GM18907 (cell line): ENCODE measurements at regions not wholly inside any gene's neighbourhood (a gene's known extent, or its start where the extent isn't known, plus 50 kb on each side); places are given as distances from the start of the nearest gene placed in this dataset.

Experiments
- ATAC-seq: cut with Tn5 transposase; IDR thresholded peaks from one replicate; pipeline ENCODE4 v1.9.1; 2021; ENCODE audit warnings: mild to moderate bottlenecking, moderate library complexity; ENCODE audit not compliant: unreplicated experiment

DNA sequence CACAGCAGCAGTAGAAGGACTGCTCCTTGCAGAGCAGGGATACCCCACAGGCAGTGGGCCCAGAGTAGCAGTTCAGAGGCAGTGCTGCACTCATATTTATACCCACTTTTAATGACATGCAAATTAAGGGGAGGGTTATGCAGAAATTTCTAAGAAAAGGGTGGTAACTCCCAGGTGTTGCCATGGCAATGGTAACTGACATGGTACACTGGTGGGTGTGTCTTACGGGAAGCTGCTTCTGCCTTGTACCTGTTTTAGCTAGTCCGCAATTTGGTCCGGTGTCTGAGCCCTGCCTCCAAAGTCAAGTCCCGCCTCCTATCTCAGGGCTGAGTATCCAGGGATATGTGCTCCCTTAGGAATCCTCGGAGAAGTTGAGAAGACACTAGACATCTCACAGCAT is 79.2 kb upstream of the UQCRFS1 start:
- ATAC-seq, result no peak

DNA sequence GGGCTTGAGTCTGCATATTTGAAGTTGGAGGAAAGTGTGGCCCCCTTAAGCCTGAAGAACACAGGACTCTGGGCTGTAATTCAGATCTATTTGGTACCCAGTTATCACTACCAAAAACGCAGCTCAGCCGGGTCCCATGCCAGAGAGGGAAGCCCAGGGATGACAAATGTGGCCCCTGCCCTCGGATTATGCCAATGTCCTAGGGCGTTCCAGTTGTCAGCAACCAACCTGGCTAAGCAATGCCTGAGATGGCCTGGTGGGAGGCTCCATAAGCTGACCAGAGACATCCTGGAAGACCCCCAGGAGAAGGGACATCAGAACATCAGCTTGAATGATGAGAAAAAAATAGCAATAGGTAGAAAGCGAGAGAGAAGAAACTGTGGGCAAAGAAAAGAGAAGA is 79.6 kb upstream of the UQCRFS1 start:
- no peak for ATAC-seq

DNA sequence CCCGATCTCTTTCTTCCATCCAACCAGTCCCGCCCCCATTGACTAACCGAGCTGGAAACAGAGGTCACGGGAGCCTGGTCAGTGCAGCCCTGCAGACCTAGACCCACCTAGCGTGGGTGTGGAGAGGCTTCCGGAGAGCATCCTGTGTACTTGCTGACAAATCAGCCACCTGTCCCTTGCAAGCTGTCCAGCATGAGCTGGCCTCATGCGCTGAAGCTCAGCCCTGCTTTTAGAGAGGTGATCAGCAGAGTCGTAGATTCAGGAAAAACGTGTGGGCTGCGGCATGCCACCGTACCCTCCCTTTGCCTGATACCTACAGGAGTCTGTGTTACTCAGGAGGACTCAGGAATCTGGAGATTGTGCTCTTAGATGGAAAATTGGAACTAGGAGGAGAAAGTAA is 80.3 kb upstream of the UQCRFS1 start:
- ATAC-seq, result no peak

DNA sequence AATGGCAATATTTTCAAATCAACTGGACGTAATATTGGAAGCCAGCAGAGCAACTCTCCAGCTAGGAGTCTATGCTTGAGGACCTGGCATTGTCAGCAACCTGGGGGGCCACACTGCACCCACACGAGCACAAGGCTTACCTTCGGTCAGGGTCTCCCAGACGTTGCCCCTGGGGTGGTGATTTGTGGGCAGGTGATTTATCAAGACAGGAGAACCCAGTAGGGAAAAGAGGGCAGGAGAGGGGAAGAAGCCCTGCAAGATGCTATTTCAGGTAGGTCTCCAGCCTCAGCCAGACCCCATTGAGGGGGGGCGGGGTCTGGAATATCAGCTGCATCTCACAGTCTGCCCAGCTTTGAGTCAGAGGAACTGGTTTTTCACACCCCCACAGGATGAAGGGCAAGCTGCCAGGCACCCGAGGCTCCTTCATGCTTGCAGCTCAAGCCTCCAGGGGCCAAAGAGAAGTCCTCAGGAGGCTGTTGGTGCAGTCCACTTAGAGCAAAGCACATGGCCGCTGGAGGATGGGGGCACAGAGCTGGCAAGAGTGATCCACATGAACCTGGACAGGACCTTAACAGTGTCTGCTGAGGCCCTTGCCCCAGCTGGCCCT is 80.9 kb upstream of the UQCRFS1 start:
- no peak for ATAC-seq

DNA sequence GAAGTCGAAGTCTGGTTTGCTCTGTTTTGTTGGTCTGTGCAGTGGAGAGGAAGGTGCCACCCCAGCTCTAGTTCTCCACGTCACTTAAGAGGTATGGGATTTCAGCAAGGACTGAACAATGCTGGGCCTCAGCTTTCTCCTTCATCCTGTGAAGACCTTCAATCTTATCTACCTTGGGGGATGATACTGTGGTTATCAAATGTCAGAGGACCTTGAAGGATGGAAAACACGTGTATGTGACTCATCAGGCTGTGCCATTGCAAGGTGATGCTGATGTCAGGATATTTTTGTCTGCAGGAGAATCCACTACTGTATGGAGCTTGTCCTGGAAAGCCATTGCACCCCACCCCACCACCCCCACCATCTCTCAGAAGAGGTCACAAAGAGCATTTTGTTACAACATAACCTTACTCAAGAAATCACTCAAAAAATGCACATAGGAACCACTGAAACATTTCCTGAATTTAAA is 81.4 kb upstream of the UQCRFS1 start:
- ATAC-seq, result no peak

DNA sequence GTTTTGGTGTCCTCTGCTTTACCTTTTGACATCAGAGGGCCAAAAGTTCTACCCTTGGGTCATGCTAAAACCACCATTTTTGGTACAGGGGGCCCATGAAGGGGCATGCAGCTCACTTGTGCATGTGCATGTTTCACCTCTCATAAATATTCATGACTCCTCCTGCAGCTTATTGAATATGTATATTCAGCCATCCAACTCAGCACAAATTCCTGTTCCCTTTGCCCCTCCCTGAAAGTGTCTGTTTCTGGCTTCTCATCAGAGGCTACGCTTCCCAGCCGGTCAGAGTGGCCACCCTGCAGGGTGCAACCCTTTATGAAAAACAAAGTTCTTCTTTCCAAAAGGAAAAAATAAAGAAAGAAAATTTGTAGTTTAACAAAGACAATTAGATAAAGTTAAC is 82.3 kb upstream of the UQCRFS1 start:
- no peak for ATAC-seq

DNA sequence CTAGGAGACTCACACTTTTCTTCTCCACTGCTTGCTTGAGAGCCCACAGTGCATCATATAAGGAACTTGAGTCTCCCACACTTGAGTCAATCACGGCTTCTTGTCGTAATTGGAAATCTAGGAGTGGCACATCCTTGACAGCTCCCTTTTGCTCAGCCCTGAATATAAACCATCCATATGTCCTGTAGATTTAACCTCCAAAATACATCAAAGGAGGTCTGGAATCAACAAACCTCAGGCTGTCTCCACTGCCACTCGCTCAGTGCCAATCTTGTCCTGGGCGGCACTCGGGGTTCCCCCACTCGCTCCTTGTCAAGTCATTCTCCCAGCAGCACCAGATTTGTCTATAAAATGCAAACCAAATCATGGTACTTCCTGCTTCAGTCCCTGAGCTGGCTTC is 84.4 kb upstream of the UQCRFS1 start:
- ATAC-seq, result no peak

DNA sequence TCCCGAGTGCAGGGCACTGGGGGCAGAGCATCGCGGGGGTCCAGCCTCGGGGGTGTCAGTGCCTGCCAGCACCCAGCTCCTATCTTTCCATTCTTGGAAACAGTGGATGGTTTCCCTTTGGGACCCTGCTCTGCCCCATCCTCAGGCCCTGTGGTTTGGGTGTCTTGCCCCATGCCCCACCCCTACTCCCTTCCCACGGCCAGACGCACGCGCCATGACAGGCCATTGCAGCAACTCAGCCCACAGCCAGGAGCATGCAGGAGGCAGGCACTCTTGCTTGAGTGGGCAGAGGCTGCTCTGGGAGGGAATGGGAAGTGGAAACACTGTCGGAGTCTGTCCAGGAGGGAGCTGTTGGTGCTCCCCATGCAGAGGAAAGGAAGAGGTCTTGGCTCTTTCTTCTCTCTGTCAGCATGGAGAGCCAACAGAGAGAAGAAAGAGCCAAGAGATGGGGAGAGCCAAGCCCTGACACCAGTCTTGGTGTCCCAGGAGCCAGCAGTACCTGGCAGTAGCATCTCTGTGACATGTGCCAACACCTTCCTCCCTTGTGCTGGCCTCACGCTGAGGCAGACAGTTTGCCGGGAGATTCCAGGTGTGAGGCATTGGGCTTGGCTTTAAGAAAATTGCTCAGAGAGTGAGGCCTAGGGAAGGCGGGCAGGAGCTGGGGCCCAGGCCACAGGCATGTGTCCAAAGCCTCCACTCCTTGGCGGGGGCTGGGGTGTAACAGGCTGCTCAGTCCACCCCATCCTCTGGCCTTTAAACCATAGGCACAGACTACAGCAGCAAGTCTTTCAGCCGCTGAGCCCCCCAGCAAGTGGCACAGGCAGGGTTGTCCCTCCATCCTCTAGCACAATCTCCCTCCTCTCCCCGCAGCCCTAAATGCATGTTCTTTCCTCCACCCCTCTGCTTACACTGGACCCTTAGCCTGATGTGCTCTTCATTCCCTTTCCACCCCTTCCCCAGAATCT is 86.7 kb upstream of the UQCRFS1 start:
- no peak for ATAC-seq

DNA sequence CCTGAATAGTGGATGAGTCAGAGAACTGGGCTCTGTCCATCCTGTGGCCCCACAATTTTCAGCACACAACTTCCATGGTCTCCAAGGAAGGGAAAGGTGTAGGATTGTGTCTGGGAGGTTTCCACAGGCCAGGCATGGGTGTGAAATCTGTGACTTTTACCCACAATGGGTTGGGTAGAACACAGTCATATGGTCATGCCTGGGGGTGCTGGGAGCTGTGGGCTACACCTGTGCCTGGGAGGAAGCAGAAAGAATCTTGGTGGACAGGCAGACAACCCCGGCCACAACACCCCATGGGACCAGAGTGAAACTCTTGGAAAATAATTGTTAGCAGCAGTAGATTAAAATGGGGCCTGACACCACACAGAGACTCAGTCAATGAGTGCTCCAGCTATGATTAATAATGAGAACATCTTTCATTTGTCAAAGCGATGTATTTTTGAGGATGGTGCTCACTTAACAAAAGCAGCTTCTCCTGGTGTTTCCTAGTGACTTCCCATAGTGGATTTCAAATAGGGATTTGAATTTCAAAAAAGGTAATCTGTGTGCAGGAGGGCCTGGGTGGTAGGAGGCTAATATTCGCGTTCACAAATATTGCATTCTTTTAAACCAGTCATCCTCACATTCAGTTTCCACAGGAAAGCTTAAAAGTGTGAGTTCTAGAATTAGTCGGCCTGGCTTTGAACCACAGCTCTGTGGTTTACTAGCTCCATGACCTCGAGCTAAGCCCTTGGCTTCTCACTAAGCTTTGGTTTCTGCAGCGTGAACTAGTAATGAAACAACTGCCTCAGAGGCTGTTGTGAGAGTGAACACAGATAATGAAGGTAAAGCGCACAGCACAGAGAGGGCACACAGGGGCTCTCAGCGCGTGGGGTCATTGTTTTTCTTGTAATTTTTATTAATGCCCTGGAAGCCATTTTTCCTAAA is 89.3 kb upstream of the UQCRFS1 start:
- no peak for ATAC-seq

DNA sequence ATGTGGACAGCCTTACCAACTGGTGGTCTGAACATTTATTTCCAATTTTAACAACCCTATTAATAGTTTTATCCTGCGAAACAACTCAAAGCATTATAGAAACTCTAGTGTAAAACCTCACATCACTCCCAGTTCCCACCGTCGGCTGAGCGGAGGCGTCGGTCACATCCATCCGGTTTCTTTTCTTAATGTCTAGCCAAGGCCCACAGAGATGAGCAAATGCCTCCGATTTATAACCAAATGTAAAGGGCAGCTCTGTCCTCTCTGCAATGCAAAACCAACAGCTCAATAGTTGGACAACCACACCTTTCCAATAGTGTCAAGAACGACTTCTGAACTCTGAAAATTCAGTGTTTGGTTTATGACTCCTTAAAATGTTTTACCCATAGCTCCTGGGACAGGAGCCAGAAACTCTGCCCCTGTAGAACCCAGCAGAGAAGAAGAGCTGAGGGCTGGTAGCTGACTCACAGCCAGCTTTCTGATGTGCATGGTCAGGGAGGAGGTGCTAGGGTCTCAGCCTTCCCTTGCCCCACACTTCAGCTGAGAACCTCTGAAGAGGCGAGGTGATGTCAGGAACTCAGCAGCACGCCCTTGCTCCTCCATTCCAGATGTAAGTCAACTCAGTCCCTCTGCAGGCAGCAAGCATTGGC is 90.2 kb upstream of the UQCRFS1 start:
- ATAC-seq, result no peak

DNA sequence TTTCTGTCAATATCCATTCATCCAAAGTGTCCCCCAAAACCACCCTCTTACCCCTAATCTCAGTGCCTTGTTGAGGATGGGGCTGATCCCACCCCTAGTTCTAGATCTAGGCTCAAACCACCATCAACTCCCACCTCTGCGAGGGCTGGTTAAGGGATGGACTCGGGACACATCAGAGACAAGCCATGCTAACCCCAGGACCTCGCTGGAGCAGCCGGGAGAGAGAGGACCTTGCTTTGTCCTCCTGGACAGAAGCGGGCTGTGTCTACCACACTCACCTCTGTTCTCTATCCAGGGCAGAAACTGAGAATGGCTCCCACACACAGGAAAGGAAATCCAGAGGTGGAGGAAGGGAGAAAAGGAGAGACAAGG is 90.8 kb upstream of the UQCRFS1 start:
- ATAC-seq, result no peak

DNA sequence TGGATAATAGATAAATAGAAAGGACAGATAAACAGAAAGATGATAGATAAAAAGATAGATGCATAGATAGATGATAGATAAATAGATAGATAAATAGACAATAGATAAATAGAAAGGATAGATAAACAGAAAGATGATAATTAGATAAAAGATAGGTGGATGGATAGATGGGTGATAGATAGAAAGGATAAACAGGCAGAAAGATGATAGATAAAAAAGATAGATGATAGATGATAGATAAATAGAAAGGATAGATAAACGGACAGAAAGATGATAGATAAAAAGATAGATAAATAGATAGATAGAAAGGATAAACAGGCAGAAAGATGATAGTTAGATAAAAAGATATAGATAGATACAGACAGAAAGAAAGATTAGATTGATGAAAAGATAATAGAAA is 92.3 kb upstream of the UQCRFS1 start:
- ATAC-seq, result no peak

DNA sequence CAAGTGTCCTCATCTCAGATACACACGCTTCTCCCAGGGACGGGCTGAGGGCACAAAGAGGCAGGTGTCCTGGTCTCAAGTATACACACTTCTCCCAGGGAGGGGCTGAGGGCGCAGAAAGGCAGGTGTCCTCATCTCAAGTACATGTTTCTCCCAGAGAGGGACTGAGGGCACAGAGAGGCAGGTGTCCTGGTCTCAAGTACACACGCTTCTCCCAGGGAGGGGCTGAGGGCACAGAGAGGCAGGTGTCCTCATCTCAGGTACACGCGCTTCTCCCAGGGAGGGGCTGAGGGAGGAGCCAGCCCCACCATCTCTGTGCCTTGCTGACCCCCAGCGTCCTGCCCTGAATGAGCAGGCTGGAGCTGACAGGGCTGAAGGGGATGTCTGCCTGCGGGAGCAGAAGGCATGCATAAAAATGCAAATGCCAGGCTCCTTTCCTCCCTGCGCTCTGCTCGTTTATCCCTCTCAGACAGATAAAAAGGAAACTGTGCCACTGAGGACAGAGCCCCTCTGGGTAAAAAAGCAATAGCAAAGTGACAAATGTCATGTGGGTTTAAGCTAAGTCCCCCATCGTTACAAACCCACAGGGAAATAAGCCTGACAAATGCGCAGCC is 96.1 kb upstream of the UQCRFS1 start:
- no peak for ATAC-seq

DNA sequence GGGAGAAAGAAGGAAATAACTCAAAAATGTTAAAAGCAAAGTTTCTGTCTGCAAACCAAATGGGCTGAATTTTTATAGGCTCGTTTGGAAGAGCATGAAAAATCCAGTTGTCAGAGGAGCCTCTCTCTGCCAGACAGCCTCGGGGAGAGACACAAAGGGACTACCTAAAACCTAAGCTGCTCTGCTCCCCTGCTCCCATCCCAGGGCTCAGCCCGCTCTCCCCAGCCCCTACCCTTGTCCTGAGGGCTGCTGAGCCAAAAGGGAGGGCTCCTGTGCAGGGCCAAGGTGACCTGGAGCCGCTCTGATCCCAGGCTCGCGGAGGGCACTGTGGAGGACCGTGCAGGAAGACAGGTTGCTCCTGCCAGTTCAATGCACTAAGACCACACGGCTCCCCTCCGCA is 96.7 kb upstream of the UQCRFS1 start:
- ATAC-seq, result no peak

DNA sequence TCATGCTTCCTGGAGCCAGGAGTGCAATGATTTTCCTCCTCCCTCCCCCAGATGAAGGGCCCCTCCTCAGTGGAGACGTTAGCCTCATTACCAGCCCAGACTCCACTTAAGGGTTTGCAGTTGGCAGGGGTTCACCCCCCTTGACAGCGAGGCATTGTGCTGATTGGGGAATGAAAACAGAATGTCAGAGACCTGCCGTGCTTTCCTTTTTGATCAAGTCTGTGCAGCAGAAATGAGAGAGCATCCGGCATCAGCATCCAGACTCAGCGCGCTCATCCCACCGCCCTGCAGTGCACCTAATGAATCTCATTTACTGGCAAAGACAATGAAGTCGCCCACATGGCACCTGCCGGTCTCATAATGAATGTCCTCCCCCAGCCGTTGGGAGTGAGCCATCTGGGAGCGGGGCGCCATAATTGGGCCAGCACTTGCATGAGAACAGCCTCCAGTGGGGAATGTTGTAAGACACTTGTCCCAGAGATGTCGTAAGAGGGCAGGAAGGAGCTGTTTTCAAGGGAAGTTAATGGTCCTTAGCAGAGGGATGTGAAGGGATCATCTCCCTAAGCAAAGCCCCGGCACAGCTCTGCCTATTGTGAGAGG is 98.3 kb upstream of the UQCRFS1 start:
- ATAC-seq, result no peak

DNA sequence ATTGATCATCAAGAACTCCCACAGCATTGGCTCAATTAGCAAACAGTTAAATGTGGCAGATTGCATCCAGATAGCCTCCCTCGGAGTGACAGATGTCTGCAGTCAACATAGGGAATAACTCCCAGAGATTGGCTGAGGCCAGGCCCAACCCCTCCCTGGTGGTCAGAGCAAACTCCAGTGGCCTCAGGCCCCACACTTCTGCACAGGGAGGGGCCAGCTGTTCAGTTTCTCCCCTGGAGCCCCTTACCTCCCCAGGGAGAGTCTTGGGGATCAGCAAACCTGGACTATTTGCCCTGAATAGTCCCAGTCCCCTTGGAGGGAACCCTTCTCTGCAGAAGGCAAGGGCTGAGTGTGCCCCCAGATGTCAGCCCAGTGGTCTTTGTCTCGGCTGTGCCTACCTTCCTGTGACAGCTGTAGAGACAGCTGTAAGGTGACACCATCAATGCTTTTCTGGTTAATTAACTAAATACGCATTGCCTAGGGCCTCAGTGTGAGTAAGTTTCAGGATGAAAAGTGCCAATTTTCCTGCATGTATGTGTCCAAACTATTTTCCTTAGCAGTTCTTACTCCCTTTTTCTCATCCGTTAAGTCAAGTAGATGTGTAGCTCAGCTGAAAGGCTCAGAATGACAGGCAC is 102.7 kb upstream of the UQCRFS1 start:
- no peak for ATAC-seq

DNA sequence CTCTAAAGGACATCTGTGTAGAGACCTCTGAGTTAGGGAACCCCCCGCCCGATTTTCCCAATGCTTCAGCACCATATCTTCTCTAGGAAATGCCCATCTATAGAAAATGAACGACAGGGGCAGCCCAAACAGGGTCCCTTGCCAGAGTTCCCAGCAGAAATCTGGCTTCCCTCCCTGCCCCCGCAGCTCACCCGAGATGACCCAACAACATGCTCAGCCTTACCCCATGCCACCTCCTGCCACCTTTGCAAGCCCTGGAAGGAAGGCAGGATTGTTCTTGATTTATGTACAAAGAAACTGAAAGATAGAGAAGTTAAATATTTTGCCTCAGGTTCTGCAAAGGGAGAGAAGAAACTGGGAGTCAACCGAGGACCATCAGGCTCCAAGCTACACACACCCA is 105.6 kb upstream of the UQCRFS1 start:
- ATAC-seq, result no peak

DNA sequence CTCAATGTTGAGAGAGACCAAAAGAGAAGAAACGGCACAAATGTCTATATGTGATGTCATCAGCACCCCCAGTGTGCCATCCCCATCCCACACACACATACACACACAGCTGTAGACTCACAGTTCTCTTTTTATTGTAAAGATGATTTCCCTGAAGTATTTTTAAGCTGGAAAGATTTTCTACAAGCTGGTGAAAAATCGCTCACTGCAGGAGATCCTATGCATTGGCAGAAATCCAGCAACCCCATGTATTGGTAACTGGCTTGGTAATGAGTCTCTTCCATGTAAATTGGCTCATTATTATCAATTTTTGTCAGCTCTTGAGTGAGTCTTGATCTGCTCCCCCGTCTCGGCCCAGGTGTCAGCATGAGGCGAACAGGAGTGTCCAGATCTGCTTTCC is 107.1 kb upstream of the UQCRFS1 start:
- no peak for ATAC-seq

DNA sequence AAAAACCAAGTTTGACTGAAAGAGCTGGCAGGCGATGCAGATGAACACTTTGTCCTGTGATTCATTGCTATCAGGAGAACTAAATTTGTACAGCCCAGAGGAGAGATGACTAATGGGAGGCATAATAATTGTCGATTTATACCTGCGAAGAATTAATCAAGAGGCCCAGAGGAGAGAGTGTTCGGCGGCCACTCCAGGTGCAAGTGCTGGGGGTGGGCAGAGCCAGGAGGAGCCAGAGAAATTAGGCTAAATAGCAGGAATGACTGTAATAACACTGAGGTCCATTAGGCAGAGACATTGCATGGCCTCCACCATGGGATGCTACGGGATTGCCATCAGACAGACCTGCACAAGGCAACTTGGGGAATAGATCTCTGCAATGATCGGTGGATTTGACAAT is 107.7 kb upstream of the UQCRFS1 start:
- ATAC-seq, result no peak

DNA sequence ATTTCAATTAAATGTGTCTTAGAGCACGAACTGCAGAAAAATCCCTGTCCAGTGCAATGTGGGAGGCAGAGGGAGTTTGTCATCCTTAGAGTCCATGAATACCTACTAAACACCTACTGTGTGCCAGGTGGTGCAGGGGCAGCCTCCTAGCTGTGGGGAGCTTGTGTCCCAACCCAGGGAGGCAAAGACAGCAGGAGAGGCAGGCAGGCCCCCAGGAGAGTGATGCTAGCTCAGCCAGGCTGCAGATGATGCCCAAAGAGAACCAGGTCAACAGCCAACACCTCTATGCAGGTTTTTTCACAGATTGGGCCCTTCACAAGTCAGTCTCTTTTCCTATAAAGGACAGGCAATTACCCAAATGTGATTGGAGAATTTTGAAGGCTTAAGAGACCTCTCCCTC is 108.2 kb upstream of the UQCRFS1 start:
- ATAC-seq, result no peak
